HCEC 1CT (cell line): ENCODE measurements at regions not wholly inside any gene's neighbourhood (a gene's known extent, or its start where the extent isn't known, plus 50 kb on each side); places are given as distances from the start of the nearest gene placed in this dataset.

Experiments used
- DNase-seq: peaks from one replicate; pipeline ENCODE4 v3.0.0-alpha.2; 2017

- DNase-seq = no peak
Observed at GRCh38 chr4:26074712-26075430, 160.9 kb downstream of the SMIM20 start.

GRCh38 chr4:26075583-26075982 is 161.6 kb downstream of the SMIM20 start:
- no peak for DNase-seq

GRCh38 chr4:26076000-26076587 is 162.1 kb downstream of the SMIM20 start:
- DNase-seq = peak; percentile 70

GRCh38 chr4:26076896-26077295 is 162.9 kb downstream of the SMIM20 start:
- DNase-seq = peak; percentile 68

GRCh38 chr4:26077756-26078155 is 163.7 kb downstream of the SMIM20 start:
- DNase-seq = no peak

GRCh38 chr4:26080870-26081628 is 167.0 kb downstream of the SMIM20 start:
- DNase-seq = no peak

GRCh38 chr4:26081795-26082498 is 167.9 kb downstream of the SMIM20 start:
- no peak for DNase-seq

- DNase-seq = no peak
Observed at GRCh38 chr4:26082565-26082964, 168.5 kb downstream of the SMIM20 start.

GRCh38 chr4:26083987-26084386 is 170.0 kb downstream of the SMIM20 start:
- DNase-seq = peak; percentile 80

GRCh38 chr4:26084414-26084813 is 170.4 kb downstream of the SMIM20 start:
- DNase-seq = no peak

- no peak for DNase-seq
Observed at GRCh38 chr4:26085551-26085950, 171.5 kb downstream of the SMIM20 start.

GRCh38 chr4:26086621-26087441 is 172.8 kb downstream of the SMIM20 start:
- no peak for DNase-seq

GRCh38 chr4:26088433-26088928 is 174.5 kb downstream of the SMIM20 start:
- DNase-seq = no peak

GRCh38 chr4:26093551-26093950 is 179.5 kb downstream of the SMIM20 start:
- DNase-seq = no peak

GRCh38 chr4:26094076-26094475 is 180.1 kb downstream of the SMIM20 start:
- DNase-seq = no peak

- no peak for DNase-seq
Observed at GRCh38 chr4:26094911-26095310, 180.9 kb downstream of the SMIM20 start.

GRCh38 chr4:26099967-26100366 is 185.9 kb downstream of the SMIM20 start:
- DNase-seq = no peak

GRCh38 chr4:26101011-26101410 is 187.0 kb downstream of the SMIM20 start:
- no peak for DNase-seq

- no peak for DNase-seq
Observed at GRCh38 chr4:26104056-26104685, 190.2 kb downstream of the SMIM20 start.

- no peak for DNase-seq
Observed at GRCh38 chr4:26105337-26105736, 191.3 kb downstream of the SMIM20 start.

- peak; percentile 73 for DNase-seq
Observed at GRCh38 chr4:26105815-26106699, 192.0 kb downstream of the SMIM20 start.
